Activated T-helper 1 cell treated with anti-CD3 and anti-CD28 coated beads, Interleukin-12 subunit alpha, Interleukin-12 subunit beta, Interleukin-2, Interleukin-4 antibody, amounts not matched to agents 30 ng/mL and 10 ng/mL and 1 ng/mL, durations not matched to agents 14 hours and 24 hours and 36 hours (primary cell): ENCODE measurements at regions not wholly inside any gene's neighbourhood (a gene's known extent, or its start where the extent isn't known, plus 50 kb on each side); places are given as distances from the start of the nearest gene placed in this dataset.

ENCODE experiments used
- DNase-seq: peaks from one replicate; pipeline ENCODE4 v3.0.0; 2021; ENCODE audit warnings: low spot score
- H3K27ac Mint-ChIP-seq: one replicate; pipeline ENCODE4 v1.8.0; 2021; ENCODE audit warnings: mild to moderate bottlenecking, mixed read lengths
- H3K27me3 Mint-ChIP-seq: one replicate; pipeline ENCODE4 v1.8.0; 2022; ENCODE audit warnings: mild to moderate bottlenecking, moderate library complexity, mixed read lengths; ENCODE audit not compliant: insufficient read depth
- H3K36me3 Mint-ChIP-seq: one replicate; pipeline ENCODE4 v1.8.0; 2021; ENCODE audit warnings: low read depth, mixed read lengths
- H3K4me1 Mint-ChIP-seq: one replicate; pipeline ENCODE4 v1.8.0; 2021; ENCODE audit warnings: low read depth, mixed read lengths
- H3K4me3 Mint-ChIP-seq: one replicate; pipeline ENCODE4 v1.8.0; 2021; ENCODE audit warnings: mild to moderate bottlenecking, moderate library complexity, mixed read lengths
- H3K9me3 Mint-ChIP-seq: one replicate; pipeline ENCODE4 v1.8.0; 2021; ENCODE audit warnings: mixed read lengths
- intact Hi-C: fragments of 100-400 bp; cut with micrococcal nuclease; formaldehyde crosslinking; loops from one replicate; pipeline ENCODE4 v1.15.1; 2024

DNA sequence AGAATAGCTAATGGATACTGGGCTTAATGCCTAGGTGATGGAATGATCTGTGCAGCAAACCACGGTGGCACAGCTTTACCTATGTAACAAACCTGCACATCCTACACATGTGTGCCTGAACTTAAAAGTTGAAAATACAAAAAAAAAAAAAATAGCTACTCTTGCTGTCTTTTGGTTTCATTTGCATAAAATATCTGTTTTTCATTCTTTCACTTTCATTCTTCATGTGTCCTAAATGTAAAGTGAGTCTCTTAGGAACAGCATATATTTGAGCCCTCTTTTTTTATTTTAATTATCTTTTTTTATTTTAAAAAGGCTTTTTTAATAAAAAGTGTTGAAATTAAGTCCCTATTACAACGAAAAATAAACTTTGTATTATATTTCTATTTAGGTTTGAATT is 836.1 kb upstream of the KCND2 start:
- Mint-ChIP-seq H3K4me3 (no peak overlapping the region), H3K4me1 (no peaks in the 10 kb centered on the region), H3K27me3 (no peaks in the 10 kb centered on the region), H3K36me3 (no peaks in the 10 kb centered on the region), H3K27ac (no peak overlapping the region), H3K9me3 (peaks cover 6% of the 10 kb centered on the region)
- DNase-seq, result no peak
- intact Hi-C loops, result no loop called here

DNA sequence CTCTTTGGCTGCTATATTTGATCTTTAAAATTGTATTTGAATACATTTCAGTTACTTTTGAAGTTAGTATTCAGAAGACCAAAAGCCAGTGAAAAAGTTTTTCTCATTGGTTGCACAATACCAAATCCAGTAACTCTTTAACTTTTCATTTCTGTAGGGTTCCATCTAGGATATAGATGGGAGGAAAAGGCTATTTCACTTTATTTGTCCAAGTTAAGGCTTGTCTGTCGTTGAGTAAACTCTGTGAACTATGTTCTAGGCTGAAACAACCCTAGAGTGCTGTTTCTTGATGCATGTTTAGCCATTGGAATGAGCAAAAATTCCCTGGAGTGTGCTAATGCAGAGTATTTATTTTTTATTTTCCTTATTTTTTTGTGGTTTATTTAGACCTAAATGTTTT is 834.7 kb upstream of the KCND2 start:
- Mint-ChIP-seq H3K27me3 (no peaks in the 10 kb centered on the region), H3K4me3 (no peak overlapping the region), H3K9me3 (peaks cover 6% of the 10 kb centered on the region), H3K36me3 (no peaks in the 10 kb centered on the region), H3K27ac (no peak overlapping the region), H3K4me1 (no peaks in the 10 kb centered on the region)
- no peak for DNase-seq
- intact Hi-C loops, result no loop called here

DNA sequence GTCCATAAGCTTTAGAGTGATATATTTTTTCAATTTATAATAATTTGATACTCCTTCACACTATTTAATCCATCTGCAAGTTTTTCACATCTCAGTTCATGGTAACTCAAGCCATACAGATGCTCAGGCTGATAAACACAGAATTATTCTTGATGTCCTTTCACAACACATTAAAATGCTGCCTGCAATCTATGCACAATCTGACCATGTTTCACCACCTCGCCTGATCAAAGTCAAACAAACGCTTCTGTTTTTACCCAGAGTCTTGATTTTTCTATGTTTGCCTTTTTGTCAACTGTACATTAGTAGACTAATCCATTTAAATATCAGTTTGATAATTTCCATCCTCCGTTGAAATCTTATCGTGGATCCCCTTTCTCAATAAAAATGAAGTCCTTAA is 833.8 kb upstream of the KCND2 start:
- Mint-ChIP-seq H3K4me1 (no peaks in the 10 kb centered on the region), H3K4me3 (no peak overlapping the region), H3K36me3 (no peaks in the 10 kb centered on the region), H3K9me3 (peaks cover 6% of the 10 kb centered on the region), H3K27ac (no peak overlapping the region), H3K27me3 (no peaks in the 10 kb centered on the region)
- no peak for DNase-seq
- intact Hi-C loops, result no loop called here

DNA sequence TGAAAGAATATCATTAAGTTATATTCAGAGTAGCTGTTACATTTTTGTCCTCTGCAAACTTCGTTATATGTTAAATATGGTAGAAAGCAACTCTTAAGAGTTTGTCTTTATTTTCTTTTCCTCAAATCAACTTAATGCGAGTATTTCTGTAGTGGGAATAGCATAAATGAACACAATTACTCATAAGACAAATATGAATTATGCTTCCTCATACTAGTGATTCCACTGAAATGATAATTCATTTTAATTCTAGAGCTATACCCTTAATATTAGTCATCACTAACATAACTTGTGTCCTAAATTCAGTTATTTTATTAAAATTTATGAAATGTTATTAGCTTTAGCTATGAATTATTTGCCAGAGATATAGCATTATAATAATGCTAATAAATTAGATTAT is 820.6 kb upstream of the KCND2 start:
- DNase-seq, result no peak
- intact Hi-C loops, result no loop called here
- Mint-ChIP-seq H3K4me3 (no peak overlapping the region), H3K27me3 (no peaks in the 10 kb centered on the region), H3K9me3 (peaks cover 3% of the 10 kb centered on the region), H3K36me3 (no peaks in the 10 kb centered on the region), H3K4me1 (no peaks in the 10 kb centered on the region), H3K27ac (no peak overlapping the region)

DNA sequence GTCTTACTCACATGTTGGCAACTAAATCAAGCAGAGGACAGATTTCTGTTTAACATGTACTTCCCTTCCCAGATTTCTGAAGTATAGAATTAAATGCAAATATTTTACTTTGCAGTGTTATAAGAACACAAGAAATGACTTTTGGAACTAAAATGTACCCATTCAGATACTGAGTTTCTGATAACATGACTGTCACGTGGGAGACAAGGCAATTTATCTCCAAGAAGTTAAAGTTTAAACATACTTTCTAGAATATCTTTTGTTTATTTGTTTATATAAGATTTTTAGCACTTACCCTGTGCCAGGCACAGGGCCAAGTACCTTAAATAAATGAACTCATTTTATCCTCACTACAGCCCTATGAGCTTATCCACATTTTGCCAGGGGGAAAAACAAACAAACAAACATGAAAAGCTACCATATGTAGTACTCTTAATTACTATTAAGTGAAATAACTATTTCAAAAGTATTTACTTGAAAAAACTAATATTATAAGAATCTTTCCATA is 807.1 kb upstream of the KCND2 start:
- DNase-seq, result no peak
- H3K27ac Mint-ChIP-seq, result no peak overlapping the region
- H3K9me3 Mint-ChIP-seq, result no peaks in the 10 kb centered on the region
- intact Hi-C loops, result no loop called here
- no peak overlapping the region for H3K4me3 Mint-ChIP-seq
- H3K36me3 Mint-ChIP-seq, result no peaks in the 10 kb centered on the region
- H3K4me1 Mint-ChIP-seq, result no peaks in the 10 kb centered on the region
- H3K27me3 Mint-ChIP-seq, result no peaks in the 10 kb centered on the region

DNA sequence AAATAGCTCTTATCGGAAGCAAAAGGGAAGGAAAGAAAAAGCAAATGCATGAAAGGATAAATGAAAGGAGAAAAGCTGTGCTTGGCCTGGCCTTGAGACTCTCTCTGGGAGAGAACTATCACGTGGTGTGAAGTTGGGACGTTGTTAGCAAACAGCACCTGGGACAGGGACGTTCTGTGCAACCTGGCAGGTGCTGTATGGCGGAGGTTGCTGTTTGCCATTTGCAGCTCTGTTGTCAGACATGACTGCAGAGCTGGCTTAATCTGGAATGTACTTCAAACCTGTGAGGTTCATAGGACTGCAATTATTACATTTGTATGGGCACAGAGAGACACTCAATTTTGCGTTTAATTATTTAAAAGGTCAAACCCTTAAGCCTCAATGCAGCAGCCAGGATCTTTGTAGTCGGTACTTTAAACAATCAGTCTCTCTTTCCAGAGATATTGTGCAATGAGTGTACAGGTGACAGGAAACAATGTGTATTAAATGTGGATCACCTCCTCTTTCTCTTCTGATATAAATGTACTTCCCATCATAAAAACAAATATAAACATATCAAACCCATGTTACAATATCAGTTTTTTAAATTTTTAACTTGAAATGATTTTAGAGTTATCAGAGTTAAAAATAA is 800.5 kb upstream of the KCND2 start:
- DNase-seq, result no peak
- no peaks in the 10 kb centered on the region for H3K4me1 Mint-ChIP-seq
- H3K27me3 Mint-ChIP-seq, result no peaks in the 10 kb centered on the region
- H3K4me3 Mint-ChIP-seq, result no peak overlapping the region
- H3K27ac Mint-ChIP-seq, result no peak overlapping the region
- intact Hi-C loops, result no loop called here
- no peaks in the 10 kb centered on the region for H3K9me3 Mint-ChIP-seq
- H3K36me3 Mint-ChIP-seq, result no peaks in the 10 kb centered on the region

DNA sequence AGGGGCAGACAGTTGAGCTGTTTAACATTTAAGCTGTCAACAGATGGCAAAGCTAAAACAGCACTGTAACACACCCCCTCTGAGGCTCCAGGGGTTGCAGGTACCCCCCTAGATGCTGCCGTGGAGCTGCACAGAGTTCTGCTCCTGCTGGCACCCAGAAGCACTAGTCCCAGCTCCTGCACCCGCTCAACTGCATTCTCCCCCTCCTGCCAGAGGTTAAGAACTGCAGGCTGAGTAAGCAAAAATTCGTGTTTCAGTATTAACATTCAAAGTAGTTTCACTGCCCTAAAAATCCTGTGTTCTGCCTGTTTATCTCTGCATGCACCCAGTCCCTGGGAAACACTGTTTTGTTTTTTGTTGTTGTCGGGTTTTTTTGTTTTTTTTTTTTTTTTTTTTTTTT is 790.8 kb upstream of the KCND2 start:
- Mint-ChIP-seq H3K4me1 (no peaks in the 10 kb centered on the region), H3K36me3 (no peaks in the 10 kb centered on the region), H3K9me3 (peaks cover 10% of the 10 kb centered on the region), H3K4me3 (no peak overlapping the region), H3K27ac (no peak overlapping the region), H3K27me3 (no peaks in the 10 kb centered on the region)
- intact Hi-C loops, result no loop called here
- no peak for DNase-seq

DNA sequence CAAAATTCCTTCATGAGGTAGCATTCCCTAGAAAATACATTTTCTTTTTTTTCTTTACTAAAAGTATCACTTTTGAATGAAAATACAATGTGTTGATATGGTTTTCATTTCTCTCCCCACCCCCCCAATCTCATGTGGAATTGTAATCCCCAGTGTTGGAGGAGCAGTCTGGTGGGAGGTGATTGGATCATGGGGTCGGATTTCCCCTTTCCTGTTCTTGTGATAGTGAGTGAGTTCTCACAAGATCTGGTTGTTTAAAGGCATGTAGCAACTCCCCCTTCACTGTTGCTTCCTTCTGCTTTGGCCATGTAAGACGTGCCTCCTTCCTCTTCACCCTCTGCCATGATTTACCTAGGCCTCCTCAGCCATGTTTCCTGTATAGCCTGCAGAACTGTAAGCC is 790.3 kb upstream of the KCND2 start:
- Mint-ChIP-seq H3K27ac (no peak overlapping the region), H3K9me3 (peaks cover 10% of the 10 kb centered on the region), H3K27me3 (no peaks in the 10 kb centered on the region), H3K36me3 (no peaks in the 10 kb centered on the region), H3K4me1 (no peaks in the 10 kb centered on the region), H3K4me3 (no peak overlapping the region)
- intact Hi-C loops, result no loop called here
- DNase-seq, result no peak

DNA sequence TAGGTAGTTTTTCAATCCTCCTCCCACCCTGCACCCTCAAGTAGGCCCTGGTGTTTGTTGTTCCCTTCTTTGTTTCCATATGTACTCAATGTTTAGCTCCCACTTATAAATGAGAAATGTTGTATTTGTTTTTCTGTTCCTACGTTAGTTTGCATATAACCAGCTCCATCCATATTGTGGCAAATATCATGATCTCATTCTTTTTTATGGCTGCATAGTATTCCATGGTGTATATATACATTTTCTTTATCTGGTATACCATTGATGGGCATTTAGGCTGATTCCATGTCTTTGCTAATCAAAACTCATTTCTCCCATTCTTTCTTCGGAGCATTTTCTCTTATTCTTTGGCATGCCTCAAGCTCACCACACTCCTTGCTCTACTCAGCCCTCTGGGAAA is 789.6 kb upstream of the KCND2 start:
- Mint-ChIP-seq H3K27me3 (no peaks in the 10 kb centered on the region), H3K9me3 (peaks cover 10% of the 10 kb centered on the region), H3K4me3 (no peak overlapping the region), H3K27ac (no peak overlapping the region), H3K36me3 (no peaks in the 10 kb centered on the region), H3K4me1 (no peaks in the 10 kb centered on the region)
- no peak for DNase-seq
- intact Hi-C loops, result no loop called here

DNA sequence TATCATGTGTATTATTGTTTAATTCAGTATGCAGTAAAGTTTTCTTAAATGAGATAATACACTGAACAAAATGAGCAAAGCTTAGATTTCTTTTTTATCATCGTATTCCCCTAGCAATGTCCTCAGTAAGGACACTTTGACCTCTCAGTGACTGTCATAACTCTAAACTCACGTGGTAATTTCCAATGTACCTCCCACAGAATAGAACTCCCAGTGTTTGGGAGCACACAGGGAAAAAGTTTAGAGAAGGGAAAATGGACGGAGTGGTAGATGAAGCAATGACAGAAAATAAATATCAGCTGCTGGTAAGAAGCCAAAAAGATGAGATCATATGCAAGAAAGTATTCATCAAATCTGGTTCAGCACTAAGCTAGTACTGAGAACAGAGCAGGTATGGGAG is 758.6 kb upstream of the KCND2 start:
- Mint-ChIP-seq H3K4me1 (no peaks in the 10 kb centered on the region), H3K9me3 (peaks cover 22% of the 10 kb centered on the region), H3K4me3 (no peak overlapping the region), H3K27me3 (no peaks in the 10 kb centered on the region), H3K36me3 (no peaks in the 10 kb centered on the region), H3K27ac (no peak overlapping the region)
- no peak for DNase-seq
- intact Hi-C loops, result no loop called here

DNA sequence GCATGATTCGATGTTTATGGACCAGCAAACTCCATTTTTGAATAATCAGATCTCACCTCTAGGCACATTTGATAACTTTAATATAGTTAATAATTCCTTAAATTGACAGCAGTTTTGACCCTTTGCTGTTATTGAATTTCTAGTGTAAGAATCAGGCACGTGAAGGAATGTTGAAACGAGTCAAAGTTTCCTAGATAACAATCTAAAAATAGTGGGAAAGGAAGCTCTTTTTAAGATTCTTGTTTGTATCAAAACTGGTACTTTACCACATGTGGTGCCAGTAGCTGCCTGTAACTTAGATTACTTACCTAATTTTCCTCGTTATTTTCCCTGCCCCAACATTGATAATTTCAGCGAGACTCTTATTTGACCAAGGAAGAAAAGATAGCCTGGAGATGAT is 757.8 kb upstream of the KCND2 start:
- no peaks in the 10 kb centered on the region for H3K27me3 Mint-ChIP-seq
- H3K9me3 Mint-ChIP-seq, result peaks cover 25% of the 10 kb centered on the region
- H3K36me3 Mint-ChIP-seq, result no peaks in the 10 kb centered on the region
- intact Hi-C loops, result no loop called here
- DNase-seq, result no peak
- no peak overlapping the region for H3K4me3 Mint-ChIP-seq
- no peak overlapping the region for H3K27ac Mint-ChIP-seq
- H3K4me1 Mint-ChIP-seq, result no peaks in the 10 kb centered on the region

DNA sequence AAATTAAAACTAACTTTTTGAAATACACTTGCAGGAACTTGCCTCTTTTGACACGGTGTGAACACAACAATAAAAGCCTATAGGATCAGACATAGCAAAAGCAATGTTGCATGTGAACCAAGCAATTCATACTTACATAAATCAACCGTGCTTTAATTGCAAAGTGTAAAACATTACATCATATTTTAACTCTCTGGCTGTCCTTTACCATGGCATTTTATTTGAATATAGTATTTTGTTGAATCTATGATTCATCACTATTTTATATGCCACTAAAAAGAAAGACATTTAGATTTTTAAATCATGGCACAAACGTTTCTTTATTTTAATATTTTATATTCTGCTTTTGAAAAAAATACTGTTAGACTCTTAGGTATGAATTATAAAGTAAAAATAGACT is 757.0 kb upstream of the KCND2 start:
- DNase-seq, result no peak
- Mint-ChIP-seq H3K27me3 (no peaks in the 10 kb centered on the region), H3K4me3 (no peak overlapping the region), H3K4me1 (no peaks in the 10 kb centered on the region), H3K27ac (no peak overlapping the region), H3K36me3 (no peaks in the 10 kb centered on the region), H3K9me3 (peaks cover 21% of the 10 kb centered on the region)
- intact Hi-C loops, result no loop called here

DNA sequence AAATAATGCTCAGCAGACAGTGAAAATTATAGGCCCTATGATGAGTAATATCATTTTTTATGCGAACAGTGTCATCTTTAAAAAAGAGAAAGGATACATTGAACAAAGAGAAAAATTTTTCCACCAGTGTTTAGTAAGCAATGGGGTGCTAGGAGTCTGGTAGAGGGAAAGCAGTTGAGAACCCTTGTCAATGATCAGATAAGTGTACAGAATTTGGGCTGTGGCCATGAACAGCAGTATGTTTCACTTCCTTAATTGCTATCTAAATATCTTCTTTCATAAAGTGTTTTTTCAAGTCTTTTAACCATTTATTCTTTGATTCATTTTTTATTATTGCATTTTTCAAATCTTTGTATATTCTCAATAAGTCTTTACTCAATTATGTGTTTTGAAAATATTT is 750.7 kb upstream of the KCND2 start:
- peaks cover 13% of the 10 kb centered on the region for H3K9me3 Mint-ChIP-seq
- intact Hi-C loops, result no loop called here
- DNase-seq, result no peak
- no peaks in the 10 kb centered on the region for H3K36me3 Mint-ChIP-seq
- H3K4me3 Mint-ChIP-seq, result no peak overlapping the region
- H3K27ac Mint-ChIP-seq, result no peak overlapping the region
- no peaks in the 10 kb centered on the region for H3K27me3 Mint-ChIP-seq
- H3K4me1 Mint-ChIP-seq, result no peaks in the 10 kb centered on the region

DNA sequence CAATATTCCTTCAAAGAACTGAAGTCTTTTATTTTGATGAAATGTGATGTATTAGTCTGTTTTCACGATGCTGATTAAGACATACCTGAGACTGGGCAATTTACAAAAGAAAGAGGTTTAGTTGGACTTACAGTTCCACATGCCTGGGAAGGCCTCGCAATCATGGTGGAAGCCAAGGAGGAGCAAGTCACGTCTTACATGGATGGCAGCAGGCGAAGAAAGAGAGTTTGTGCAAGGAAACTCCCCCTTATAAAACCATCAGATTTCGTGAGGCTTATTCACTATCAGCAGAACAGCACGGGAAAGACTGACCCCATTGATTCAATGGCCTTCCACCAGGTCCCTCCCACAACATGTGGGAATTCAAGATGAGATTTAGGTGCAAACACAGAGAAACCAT is 750.3 kb upstream of the KCND2 start:
- H3K27me3 Mint-ChIP-seq, result no peaks in the 10 kb centered on the region
- no peaks in the 10 kb centered on the region for H3K36me3 Mint-ChIP-seq
- no peak for DNase-seq
- H3K4me3 Mint-ChIP-seq, result no peak overlapping the region
- intact Hi-C loops, result no loop called here
- H3K27ac Mint-ChIP-seq, result no peak overlapping the region
- no peaks in the 10 kb centered on the region for H3K4me1 Mint-ChIP-seq
- peaks cover 9% of the 10 kb centered on the region for H3K9me3 Mint-ChIP-seq
